ENCODE measurements at regions not wholly inside any gene's neighbourhood (a gene's known extent, or its start where the extent isn't known, plus 50 kb on each side); places are given as distances from the start of the nearest gene placed in this dataset.

DNA sequence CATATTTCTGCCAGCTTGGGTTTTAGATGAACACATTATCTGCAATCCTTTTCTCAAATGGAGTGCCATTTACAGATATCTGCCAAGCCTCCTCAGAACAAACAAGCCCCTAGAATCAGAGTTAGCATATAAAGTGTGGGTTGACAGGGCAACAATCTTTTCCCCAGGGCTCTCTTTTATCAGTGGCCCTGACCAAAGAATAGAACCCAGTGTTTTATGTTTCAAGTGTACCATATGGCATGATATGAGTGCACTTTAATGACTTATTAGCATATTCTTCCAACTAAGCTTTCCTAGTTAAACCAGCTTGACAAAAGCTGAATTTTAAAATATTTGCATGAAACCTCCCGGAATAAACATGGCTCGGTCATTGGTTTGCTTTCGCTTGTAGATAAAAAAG, 57.3 kb downstream of the EVX1 start:
- DNase-seq, result peak; percentile 32

DNA sequence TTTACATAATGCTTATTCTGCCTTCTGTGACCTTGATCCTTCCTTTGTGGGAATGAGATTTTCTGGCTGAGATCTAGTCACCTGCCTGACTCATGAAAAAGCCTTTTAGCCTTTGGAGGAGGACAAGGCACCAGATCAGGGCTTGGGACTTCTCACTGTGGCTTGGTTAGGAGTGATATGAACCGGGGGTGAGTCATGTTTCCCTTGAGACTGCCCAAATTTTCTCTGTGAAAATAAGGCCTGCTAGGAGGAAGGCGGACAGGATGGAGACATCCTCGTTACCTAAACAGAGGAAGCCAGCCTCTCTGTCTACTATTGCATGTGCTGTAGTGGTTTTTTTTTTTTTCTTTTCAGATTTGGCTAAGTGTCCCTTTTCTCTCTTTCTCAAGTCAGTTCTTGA, 57.8 kb downstream of the EVX1 start:
- no peak for DNase-seq

DNA sequence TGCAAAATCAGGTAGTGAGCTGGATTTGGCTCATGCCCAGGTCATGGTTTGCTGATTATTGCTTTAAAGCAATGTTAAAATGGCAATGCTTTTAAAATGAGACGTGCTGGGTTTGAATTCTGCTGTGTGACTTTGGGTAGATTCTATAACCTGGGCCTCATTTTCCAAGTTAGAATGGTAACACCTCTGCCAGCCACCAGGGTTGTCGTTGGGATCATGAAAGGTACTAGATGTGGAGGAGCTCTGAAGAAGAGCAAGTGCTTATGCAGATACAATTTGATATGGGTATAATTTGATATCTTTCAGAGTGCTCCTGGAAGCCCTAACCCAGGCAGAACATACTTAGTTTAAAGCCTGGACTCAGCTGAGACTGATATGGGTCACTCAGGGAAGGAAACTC, 60.0 kb downstream of the EVX1 start:
- no peak for DNase-seq

DNA sequence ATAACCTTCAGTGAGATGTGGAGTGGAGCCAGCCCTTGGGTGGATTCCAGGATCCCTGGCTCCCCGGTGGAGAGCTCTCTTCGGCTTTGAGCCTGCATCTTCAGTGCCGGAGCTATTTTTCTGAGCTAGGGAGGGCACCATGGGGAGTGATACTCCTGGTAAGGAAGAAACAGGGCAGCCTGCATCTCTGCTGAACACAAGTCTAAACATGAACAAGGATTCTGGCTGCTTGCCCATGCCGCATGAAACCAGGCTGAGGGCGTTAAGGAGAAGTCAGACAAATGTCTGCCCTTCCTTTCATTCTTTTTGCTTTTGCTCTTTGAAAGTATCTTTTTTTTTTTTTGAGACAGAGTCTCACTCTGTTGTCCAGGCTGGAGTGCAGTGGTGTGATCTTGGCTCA, 60.4 kb downstream of the EVX1 start:
- DNase-seq, result no peak

DNA sequence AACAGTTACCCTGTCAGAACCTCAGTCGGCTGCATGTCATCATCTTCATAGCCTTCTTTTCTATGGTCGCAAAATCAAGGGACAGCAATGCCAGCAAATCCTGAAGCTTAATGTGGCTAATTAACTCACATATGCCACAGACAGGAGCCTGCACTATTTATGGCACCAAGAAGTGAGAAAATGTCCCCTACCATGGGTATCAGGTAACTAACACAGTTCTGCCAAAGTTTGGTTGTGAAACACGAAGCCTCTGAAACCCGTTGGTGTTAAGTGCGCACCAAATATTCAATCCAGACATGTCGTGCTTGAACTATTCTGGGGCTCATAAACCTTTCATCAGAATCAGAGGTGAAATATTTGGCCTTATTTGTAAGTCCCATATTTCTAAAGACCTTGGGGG, 63.3 kb downstream of the EVX1 start:
- no peak for DNase-seq

DNA sequence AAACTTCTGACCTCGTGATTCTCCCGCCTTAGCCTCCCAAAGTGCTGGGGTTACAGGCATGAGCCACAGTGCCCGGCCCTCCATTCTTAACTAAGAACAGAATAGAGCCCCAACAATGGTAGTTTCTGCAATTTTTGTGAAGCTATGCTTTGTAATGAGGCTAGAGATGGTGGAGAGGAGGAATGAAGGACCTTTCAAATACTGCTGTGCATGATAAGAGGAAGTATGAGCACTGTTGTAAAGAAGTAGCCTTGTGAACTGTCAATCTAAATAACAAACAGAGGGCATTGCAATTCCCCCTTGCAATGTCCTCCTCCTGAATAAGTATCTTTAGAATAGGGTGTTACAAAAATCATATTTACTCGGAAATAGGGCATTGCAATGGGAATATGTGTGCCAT, 70.2 kb downstream of the EVX1 start:
- DNase-seq, result no peak

DNA sequence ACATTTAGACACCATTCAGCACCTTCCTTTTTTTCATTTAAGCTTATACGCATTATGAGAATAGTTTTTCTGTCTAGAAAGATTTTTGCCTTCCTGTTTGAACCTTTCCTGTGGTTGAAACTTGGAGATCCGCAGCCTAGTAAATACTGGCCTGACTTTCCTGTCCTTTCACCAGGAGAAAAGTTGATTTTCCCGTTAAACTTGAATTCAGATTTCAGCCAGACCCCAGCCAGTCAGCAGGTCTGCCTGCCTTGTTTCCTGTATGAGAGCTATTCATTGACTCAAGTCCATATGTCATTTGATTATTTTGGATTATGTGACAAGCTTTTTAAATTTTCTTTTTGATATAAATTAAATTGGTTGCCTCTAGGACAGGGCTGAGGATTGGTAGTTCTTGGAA, 71.5 kb downstream of the EVX1 start:
- no peak for DNase-seq

DNA sequence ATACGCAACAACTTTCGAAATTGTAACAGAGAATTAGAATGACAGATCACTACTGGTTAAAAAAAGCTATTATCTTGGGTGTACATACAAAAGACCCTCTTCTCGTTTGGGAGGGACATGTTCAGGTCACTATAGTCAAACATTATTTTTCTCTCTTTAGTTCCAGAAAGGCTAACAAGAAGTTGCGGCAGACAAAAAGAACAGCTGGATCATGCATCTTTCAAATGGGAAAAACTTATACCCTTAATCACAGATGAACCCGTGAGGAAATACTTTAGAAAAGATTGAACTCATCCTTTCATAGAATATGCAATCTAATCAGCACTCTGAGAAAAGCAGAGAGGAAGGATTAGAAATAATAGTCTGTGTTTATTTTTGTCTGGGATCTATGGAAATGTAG, 72.5 kb downstream of the EVX1 start:
- DNase-seq, result no peak

DNA sequence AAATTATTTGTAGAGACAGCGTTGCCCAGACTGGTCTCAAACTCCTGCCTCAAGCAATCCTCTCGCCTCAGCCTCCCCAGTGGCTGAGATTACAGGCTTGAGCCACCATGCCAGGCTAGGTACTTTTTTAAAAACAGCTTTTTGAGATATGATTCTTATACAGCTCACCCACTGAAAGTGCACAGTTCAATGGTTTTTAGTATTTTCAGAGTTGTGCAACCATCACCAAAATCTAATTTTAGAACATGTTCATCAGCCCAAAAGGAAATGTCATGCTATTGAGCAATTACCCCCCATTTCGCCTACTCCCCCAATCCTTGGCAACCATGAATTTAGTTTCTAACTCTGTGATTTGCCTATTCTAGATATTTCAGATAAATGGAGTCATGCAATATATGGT, 73.7 kb downstream of the EVX1 start:
- no peak for DNase-seq

DNA sequence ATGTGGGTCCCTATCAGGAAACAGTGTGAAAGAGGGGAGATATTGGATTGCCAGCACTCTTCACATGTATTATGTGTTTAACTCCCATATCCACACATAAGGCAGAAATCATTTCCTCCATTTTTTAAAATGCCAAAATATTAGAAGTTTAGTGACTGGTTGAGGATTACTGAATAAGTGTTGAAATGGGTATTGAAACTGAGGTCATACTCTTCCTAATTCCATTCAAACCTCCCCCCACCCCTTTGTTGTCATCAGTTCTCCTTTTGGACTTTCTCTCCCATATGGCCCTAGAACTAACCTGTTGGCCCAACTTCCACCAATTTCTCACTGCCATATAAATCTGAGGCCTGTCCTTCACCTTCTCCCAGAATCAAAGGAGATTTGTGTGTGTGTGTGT, 81.6 kb downstream of the EVX1 start:
- no peak for DNase-seq

DNA sequence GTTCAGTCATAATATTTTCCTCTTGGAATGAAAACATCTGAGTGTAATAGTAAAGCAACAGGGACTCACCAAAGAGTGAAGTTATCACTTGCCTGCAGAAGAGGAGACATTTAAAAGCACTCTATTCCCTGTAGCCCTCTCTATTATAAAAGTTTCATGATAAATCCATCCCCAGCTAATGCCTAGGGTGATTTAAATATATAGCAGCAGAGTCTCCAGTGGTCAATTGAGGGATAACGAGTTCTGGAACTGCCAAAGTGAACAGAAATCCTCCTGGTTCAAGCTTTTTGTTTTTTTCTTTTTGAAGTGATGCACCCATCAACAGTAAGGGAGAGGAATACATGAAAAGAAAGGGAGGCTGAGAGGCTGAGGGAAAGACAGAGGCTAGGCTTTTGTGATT, 87.3 kb downstream of the EVX1 start:
- DNase-seq, result no peak

DNA sequence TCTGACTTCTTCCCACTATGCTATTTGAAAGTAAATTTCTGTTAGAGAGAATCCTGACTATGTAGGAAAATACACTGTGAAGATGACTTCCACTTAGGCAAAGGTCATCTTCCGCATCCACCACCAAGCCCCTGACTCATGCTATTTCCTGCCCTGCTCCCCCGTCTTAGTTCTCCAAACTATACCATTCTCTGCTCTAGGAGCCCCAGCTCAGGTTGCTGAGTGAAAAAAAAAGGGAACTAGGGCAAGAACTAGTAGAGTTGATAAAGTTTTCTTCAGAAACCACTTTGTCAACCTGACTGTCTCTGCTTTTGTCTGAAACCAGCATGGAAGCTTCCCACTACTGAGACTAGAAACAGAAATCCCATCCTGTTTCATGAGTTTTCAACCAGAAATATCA, 96.9 kb downstream of the EVX1 start:
- no peak for DNase-seq

DNA sequence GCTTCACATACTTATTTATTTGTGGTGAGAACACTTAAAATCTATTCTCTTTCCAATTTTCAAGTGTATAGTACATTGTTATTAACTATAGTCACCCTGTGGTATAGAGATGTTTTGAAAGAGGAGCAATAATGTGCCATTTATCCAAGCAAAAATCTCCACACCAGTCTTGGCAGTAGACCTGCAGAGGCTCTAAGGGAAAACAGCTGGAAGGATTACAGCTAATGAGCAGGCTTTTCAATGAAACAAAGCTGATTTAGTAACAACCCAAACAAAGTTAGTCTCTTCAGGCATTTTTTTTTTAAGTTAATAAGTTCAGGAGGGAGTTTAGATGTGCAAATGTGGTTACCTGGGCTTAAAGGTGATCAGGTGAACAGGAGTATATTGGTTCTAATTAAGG, 101.9 kb downstream of the EVX1 start:
- DNase-seq, result no peak

DNA sequence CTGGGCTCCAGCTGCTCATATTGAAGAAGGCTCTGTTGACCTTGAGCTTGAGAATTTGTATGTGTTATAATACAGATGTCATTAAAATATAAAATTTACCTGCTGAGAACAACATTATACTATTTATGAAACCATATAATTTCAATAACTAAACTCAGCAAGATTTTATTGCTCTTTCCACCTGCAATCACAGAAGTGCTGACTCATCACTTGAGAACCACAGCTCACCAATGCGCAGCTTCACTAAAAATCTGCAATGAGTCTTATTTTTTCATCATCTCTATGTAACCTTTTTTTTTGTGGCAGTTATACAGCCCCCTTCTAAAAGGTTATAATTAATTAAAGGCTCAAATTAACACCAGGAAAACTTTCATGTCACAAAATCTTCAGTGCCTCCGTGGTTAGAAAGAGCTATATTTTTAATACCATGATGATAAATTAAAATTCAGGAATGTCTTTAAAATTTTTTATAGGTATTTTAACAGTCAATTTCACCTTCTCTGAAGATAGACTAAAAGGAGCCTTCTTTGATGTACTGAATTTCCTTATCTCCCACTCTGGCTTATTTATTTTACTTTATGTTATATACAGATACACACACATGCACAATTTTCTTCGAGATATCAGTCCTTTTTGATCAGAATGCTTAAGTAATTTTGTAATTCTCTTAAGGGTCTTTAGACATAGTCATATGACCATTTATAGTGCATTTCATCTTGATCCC, 102.7 kb downstream of the EVX1 start:
- DNase-seq, result no peak

DNA sequence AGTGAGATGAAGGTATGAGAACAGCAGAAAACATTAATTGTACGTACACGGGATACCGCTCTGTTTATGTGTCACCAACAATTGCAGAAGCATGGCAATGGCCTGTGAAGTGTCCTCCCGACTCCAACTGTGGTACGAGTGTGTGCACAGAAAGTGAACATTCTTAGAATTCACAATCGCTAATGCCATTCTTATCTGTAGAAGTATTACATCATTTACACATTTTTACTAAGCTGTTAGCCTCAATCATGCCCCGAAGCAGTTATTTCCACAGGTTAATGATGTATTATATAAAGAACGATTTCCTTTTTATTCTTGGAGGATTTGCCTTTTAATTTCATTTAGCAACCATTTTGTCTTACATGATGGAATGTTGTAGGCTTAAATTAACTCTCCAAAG, 103.4 kb downstream of the EVX1 start:
- DNase-seq, result no peak

DNA sequence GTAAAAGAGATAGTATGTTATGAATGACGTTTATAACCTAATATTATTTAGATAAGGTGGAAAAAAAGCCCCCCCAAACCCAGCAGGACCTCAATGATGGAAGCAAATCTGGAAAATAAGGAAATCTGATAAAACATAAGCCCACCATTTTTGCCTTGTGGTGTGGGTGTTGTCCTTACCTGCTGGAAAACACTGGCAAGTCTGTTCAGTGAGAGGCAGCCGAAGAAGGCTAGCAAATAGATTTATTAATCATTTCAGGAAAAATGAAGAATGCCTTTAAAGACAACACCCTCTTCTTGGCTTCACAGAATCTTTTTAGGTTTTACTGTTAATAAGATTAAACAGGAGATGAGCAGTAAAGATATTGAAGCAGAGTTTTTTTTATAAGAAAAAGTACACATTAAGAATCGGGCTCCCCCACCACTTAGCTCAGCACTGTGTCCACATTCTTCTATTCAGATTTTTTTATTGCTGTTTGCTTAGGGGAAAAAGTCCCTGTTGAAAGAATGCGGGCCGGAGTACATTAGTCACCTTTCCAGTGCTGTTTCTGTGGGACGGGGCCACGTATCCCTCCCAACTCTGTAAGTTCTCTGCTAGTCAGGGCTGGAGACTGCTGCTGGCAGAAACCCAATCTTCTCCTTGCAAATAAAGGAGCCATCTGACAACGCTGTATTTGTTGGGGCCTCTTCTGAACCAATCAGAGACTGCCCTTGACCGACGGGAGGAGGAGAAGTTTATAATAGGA, 104.1 kb downstream of the EVX1 start:
- DNase-seq, result no peak

DNA sequence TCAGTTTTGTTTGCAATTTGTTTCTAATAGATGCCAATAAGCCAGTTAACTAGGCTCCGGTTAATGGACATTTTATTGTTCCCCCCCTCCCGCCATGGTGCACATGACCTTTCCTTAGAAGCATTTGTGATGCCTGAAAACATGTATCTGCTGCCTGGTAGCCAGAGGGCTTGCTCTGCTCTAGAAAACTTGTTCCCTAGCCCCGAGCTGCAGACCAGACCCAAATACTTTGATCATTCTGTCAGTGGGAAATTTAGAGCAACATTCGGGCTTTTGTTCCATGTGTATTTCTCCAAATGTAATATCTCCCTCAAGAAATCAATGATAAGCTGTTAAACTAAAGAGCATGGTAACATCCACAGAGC, 104.7 kb downstream of the EVX1 start:
- no peak for DNase-seq

DNA sequence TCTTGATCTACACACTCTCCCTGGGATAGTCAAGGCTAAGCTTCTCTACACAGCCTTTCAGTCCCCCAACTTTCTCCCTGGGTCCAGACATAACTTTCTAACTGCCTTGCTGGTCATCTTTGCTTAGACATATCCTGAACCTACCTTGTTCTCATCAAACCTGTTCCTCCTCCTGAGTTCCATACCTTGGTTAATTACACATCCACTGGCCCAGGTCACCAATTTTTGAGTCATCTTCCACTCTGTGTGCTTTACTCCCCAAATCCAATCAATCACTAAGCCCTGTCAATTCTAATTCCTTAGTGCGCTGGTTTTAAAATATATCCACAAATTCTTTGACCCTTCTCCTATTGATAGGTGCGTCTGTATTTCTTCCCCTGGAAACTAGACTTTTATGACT, 107.0 kb downstream of the EVX1 start:
- DNase-seq, result no peak

DNA sequence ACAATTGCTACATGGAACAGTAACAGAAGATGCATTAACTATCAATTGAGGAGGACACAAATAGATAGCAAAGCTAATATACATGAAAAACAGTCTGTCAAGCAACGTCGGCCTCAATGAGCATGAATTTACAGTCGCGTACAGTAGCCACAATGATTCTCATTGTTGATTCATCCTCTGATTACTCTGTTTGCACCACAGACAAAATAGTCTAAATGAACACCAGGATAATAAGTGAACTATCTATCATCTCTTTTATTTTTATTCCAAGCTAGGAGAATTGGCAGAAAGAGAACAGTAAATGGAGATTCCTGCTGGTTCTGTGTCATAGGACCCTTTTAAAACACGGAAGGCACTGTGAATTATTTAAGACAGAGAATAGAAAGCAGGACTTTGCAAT, 108.5 kb downstream of the EVX1 start:
- DNase-seq, result no peak

DNA sequence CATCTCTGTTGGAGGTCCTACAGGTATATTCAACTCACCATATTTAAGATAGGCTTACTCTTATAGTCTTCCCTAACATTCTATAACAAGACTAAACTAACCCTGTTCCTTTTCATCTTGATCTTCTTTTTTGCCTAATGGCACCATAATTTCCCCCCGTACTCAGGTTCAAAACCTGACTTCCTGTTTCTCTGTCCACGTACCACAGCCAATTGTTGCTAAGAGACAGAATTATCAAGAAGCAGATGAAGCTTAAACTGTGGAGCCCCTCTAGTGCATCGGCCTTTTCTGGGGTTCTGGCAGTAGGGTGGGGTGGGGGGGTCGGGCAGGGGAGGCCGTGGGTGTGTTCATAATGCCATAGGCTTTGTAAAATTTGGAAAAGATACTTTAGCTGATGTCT, 109.2 kb downstream of the EVX1 start:
- DNase-seq, result no peak

DNA sequence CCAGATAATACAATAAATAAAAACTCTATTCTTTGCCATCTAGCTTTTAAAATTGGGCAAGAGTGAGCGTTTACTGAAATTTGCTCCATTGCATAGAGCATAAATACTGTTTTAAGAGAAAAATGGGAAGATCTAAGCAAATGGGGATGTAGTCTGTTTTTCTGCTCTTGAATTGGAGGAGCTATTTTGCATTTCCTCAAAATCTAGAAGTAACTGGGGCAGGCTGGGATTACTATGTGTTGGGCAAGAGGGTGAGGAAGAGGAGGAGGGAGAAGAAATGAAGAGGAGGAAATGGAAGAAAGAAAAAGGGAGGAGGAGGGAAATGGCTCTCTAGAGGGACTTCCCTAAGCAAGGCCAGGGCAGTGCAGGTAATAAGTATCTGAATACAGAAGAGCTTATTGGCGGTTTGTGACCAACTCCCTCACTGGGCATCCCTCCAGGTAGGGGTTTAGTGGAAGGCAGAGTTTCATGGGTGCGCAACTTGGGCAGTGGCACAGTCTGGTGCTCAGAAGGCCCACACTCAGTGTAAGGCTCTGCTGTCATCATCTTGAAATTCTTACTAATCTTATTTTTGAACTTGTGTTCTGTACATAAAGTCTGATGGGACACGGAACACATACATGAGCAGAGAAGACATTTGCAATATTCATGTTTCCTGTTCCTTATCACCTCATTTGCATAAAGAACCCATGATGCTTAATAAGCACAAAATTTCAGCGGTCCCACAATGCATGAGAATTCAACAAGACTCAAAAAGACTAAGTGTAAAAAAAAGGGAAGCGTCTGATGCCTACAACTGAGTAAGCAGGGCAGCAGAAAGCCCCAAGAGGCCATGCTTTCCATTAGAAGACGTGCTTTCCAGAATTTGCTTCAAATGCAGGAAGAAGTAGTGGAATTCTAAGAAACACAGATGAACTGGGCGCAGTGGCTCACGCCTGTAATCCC, 116.9 kb downstream of the EVX1 start:
- DNase-seq, result no peak

DNA sequence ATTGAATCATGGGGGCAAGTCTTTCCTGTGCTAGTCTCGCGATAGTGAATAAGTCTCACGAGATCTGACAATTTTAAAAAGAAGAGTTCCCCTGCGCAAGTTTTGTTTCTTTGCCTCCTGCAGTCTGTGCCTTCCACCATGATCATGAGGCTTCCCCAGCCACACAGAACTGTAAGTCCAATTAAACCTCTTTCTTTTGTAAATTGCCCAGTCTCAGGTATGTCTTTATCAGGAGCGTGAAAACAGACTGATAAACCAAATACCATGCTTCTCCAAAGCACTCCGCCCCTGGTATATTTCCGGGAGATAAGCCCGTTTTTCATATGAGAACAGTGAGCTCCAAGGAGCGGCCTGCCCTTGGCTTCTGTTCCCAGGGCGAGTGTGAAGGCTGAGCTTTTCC, 118.9 kb downstream of the EVX1 start:
- no peak for DNase-seq

DNA sequence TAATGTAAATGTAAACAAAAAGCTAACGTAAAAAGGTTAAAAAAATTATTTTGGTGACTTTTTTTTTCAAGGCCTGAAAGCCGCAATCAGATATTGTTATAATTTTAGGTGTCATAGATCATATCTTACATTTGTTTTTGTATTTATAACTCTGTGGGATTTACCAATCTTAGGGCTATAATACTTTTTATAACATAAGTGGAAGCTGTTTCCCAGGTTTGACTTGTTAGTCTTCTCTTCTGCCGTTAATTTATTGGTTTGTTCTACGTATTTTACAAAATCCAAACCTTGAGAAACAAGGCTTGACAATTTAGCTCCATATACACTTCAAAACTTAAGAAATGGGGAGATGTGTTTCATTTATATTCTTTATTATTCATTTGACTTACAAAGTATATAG, 119.4 kb downstream of the EVX1 start:
- DNase-seq, result no peak

DNA sequence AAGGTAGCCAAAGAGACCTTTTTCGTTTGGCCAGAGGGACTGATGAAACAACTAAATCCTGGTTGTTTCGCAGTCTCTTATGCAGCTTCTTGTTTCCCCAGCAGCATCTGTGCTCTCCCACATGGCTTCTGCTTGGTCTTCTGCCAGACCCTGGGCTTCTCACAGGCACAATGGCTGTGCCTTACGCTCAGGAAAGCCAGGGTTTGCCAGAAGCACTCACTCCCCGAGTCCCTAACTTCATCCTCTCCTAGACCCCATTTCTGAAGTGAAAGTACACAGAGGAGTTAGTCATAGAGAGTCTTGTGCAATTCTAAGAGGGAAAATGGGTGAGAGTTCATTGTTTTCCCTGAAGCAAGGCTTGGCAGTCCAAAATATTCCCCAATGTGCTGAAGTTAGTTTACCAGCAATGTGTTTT, 121.7 kb downstream of the EVX1 start:
- DNase-seq, result no peak
